GM19025 (cell line): ENCODE measurements at regions not wholly inside any gene's neighbourhood (a gene's known extent, or its start where the extent isn't known, plus 50 kb on each side); places are given as distances from the start of the nearest gene placed in this dataset.

Experiments
- ATAC-seq: cut with Tn5 transposase; IDR thresholded peaks from one replicate; pipeline ENCODE4 v1.9.1; 2021; ENCODE audit warnings: mild to moderate bottlenecking, low read depth, moderate library complexity; ENCODE audit not compliant: unreplicated experiment

- ATAC-seq, result no peak
These were observed 49.8 kb downstream of the ABCC12 start for GRCh38 chr16:48105976-48106375.

- ATAC-seq, result no peak
These were observed 50.3 kb downstream of the ABCC12 start for GRCh38 chr16:48105456-48105855.

- no peak for ATAC-seq
These were observed 52.2 kb downstream of the ABCC12 start for GRCh38 chr16:48103591-48103990.

GRCh38 chr16:48102083-48103008, 53.4 kb downstream of the ABCC12 start:
- ATAC-seq, result no peak

- ATAC-seq, result peak; percentile 54
These were observed 54.6 kb downstream of the ABCC12 start for GRCh38 chr16:48101069-48101674.

- ATAC-seq, result no peak
These were observed 56.3 kb downstream of the ABCC12 start for GRCh38 chr16:48099455-48099854.

GRCh38 chr16:48098472-48098871, 57.3 kb downstream of the ABCC12 start:
- ATAC-seq, result no peak

- ATAC-seq, result no peak
These were observed 64.7 kb downstream of the ABCC12 start for GRCh38 chr16:48091117-48091516.

- no peak for ATAC-seq
These were observed 66.6 kb downstream of the ABCC12 start for GRCh38 chr16:48089053-48089792.

GRCh38 chr16:48087639-48088038, 68.2 kb downstream of the ABCC12 start:
- no peak for ATAC-seq

- ATAC-seq, result no peak
These were observed 69.4 kb downstream of the ABCC12 start for GRCh38 chr16:48086422-48086821.

GRCh38 chr16:48085729-48086128, 70.1 kb downstream of the ABCC12 start:
- ATAC-seq, result no peak

GRCh38 chr16:48084826-48085225, 71.0 kb downstream of the ABCC12 start:
- ATAC-seq, result no peak

- no peak for ATAC-seq
These were observed 73.3 kb downstream of the ABCC12 start for GRCh38 chr16:48082516-48082915.

- ATAC-seq, result no peak
These were observed 74.1 kb downstream of the ABCC12 start for GRCh38 chr16:48081656-48082055.

- ATAC-seq, result no peak
These were observed 79.3 kb downstream of the ABCC12 start for GRCh38 chr16:48076455-48077012.

- ATAC-seq, result no peak
These were observed 80.4 kb downstream of the ABCC12 start for GRCh38 chr16:48075398-48075797.

- ATAC-seq, result no peak
These were observed 88.4 kb downstream of the ABCC12 start for GRCh38 chr16:48067388-48067787.

GRCh38 chr16:48064971-48065370, 90.8 kb downstream of the ABCC12 start:
- ATAC-seq, result no peak

- ATAC-seq, result no peak
These were observed 93.1 kb downstream of the ABCC12 start for GRCh38 chr16:48062681-48063080.

- ATAC-seq, result no peak
These were observed 95.9 kb downstream of the ABCC12 start for GRCh38 chr16:48059936-48060335.
